Stimulated activated naive CD8-positive, alpha-beta T cell treated with anti-CD3 and anti-CD28 coated beads, Interleukin-15, amount 100 ng/mL, for 72 hours (primary cell): ENCODE measurements at regions not wholly inside any gene's neighbourhood (a gene's known extent, or its start where the extent isn't known, plus 50 kb on each side); places are given as distances from the start of the nearest gene placed in this dataset.

Experiments used
- ATAC-seq: fragments of 150-1000 bp; cut with Tn5 transposase; 2 replicates; pipeline ENCODE4 v1.10.0; 2021; ENCODE audit warnings: mild to moderate bottlenecking, moderate library complexity
- DNase-seq, 2 donors: peaks; one replicate each; pipeline ENCODE4 v3.0.0; 2021 to 2022
- H3K27ac Mint-ChIP-seq, 2 donors: one replicate each; pipeline ENCODE4 v1.8.0; 2022; ENCODE audit warnings: mild to moderate bottlenecking in 2 of 2, mixed read lengths in 2 of 2, moderate library complexity in 2 of 2
- H3K27me3 Mint-ChIP-seq: one replicate; pipeline ENCODE4 v1.8.0; 2022; ENCODE audit warnings: mixed read lengths
- H3K4me1 Mint-ChIP-seq: one replicate; pipeline ENCODE4 v1.8.0; 2022; ENCODE audit warnings: mild to moderate bottlenecking, mixed read lengths
- H3K4me3 Mint-ChIP-seq, 2 donors: one replicate each; pipeline ENCODE4 v1.8.0; 2022; ENCODE audit warnings: mild to moderate bottlenecking in 2 of 2, mixed read lengths in 2 of 2, moderate library complexity in 1 of 2
- H3K9me3 Mint-ChIP-seq, 2 donors: one replicate each; pipeline ENCODE4 v1.8.0; 2022; ENCODE audit warnings: mixed read lengths in 2 of 2

GRCh38 chr7:108824840-108825580 is 255.3 kb downstream of the DNAJB9 start:
- Mint-ChIP-seq H3K4me1 (no peaks in the 10 kb centered on the region), H3K4me3 (no peak overlapping the region), H3K27me3 (no peaks in the 10 kb centered on the region), H3K9me3 (peaks cover 0 to 5% of the 10 kb centered on the region in 2 donors), H3K27ac (no peak overlapping the region)
- no peak for ATAC-seq
- DNase-seq, result no peak

DNA sequence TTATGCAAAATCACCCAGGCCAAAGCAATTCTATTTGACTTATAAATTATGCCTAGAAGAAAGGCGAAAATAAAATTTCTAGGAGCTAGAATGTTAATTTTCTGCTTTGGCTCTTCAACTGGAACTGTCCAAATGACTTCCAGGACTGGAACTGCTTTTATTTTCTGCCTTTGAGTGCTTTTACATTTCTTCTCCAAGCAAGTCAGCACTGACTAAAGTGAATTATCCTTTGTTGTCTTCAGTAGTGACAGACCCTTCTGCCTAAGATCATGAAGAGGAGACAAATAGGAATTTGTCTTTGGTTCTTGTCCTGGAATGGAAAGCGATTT is 255.9 kb downstream of the DNAJB9 start:
- Mint-ChIP-seq H3K27ac (no peak overlapping the region), H3K27me3 (no peaks in the 10 kb centered on the region), H3K4me3 (no peak overlapping the region), H3K4me1 (no peaks in the 10 kb centered on the region), H3K9me3 (peaks cover 0 to 5% of the 10 kb centered on the region in 2 donors)
- ATAC-seq (no peak), DNase-seq (no peak)

- Mint-ChIP-seq H3K27ac (no peak overlapping the region), H3K4me3 (no peak overlapping the region), H3K4me1 (no peaks in the 10 kb centered on the region), H3K9me3 (peaks cover 5 to 18% of the 10 kb centered on the region in 2 donors), H3K27me3 (no peaks in the 10 kb centered on the region)
- DNase-seq, result no peak
- ATAC-seq, result no peak
Observed at GRCh38 chr7:108836256-108836655, 266.6 kb downstream of the DNAJB9 start.

GRCh38 chr7:108838198-108838597 is 268.5 kb downstream of the DNAJB9 start:
- ATAC-seq (no peak), DNase-seq (no peak)
- no peak overlapping the region for H3K27ac Mint-ChIP-seq
- no peaks in the 10 kb centered on the region for H3K27me3 Mint-ChIP-seq
- no peaks in the 10 kb centered on the region for H3K4me1 Mint-ChIP-seq
- H3K9me3 Mint-ChIP-seq, result peaks cover under 1 to 18% of the 10 kb centered on the region in 2 donors
- H3K4me3 Mint-ChIP-seq, result no peak overlapping the region

DNA sequence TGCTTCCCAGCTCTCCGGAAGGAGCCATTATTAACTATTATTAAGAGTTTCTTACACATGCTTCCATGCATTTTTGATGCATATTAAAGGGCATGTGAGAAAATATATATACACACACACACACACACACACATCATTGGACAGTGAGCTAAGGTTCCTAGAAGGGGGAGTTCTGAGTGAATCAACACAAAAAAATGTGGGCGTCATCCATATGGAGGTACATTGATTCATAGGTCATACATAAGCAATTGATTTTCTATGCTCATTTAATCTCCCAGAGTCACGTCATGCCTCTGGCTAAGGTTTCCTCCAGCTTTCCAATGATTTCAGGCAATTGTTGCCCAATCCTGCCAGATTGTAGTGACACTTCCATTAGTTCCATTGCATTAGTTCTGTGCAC is 269.4 kb downstream of the DNAJB9 start:
- H3K9me3 Mint-ChIP-seq, result peaks cover 0 to 18% of the 10 kb centered on the region in 2 donors
- H3K4me3 Mint-ChIP-seq, result no peak overlapping the region

DNA sequence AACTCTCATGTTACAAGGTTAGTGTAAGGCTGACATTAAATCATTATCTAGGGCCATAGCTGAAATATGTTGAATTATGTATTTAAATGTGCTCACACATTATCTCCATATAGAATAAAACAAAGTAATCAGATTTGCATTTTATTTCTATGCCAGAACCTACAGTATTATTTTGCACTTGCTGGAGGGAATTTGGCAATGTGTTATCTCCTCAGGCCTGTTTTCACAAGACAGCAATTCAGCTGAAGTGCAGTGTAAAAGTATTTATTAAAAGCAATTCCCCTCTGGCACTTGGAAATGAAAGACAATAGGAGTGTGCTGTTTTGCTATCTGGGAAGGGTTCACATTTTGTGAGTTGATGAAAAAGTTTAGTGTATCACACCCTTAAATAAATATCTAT is 276.3 kb downstream of the DNAJB9 start:
- DNase-seq (no peak), ATAC-seq (no peak)
- no peaks in the 10 kb centered on the region for H3K27me3 Mint-ChIP-seq
- no peak overlapping the region for H3K27ac Mint-ChIP-seq
- H3K4me1 Mint-ChIP-seq, result no peaks in the 10 kb centered on the region
- H3K4me3 Mint-ChIP-seq, result no peak overlapping the region
- H3K9me3 Mint-ChIP-seq, result no peaks in the 10 kb centered on the region

More for the DNA sequence above, 269.4 kb downstream of the DNAJB9 start:
- H3K27ac Mint-ChIP-seq, result no peak overlapping the region
- H3K4me1 Mint-ChIP-seq, result no peaks in the 10 kb centered on the region
- no peaks in the 10 kb centered on the region for H3K27me3 Mint-ChIP-seq
- no peak for DNase-seq
- no peak for ATAC-seq

DNA sequence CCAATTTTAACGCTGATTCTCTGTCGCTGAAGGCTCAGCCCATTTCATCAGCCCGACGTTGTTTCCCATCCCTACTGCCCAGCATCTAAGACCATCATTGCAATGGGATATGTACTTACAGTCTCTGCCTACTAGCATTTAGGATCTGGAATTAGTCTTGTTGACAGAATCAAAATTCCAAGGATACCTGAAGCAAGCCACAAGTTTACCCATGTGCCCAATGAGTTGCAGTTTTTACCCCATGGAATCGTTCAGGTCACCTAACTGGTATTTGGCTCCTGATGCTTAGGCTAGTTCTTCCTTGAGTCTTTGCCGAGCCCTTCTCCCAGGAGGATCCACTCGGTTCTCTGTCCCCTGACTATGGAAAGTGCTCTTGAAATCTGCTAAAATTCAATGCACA is 276.8 kb downstream of the DNAJB9 start:
- DNase-seq (no peak), ATAC-seq (no peak)
- Mint-ChIP-seq H3K27ac (no peak overlapping the region), H3K9me3 (no peaks in the 10 kb centered on the region), H3K27me3 (no peaks in the 10 kb centered on the region), H3K4me1 (no peaks in the 10 kb centered on the region), H3K4me3 (no peak overlapping the region)

DNA sequence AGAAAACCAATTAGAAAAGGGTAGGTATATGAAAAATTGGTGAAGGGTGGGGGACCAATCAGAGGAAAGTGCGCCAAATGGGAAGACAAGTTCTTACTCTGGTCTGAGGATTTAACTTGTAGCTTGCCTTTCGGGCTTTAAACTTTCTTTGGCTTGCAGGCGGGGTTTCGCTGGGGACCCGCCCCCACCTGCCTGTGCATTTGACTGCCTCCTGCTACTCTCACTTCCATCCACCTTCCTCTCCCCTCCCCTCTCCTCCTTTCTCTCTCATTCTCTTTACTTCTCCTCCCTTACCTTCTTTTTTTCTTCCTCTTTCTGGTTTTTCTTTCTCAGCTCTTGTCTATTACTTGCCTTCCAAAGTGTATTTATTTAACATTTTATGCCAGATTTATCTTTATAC is 278.8 kb downstream of the DNAJB9 start:
- Mint-ChIP-seq H3K27me3 (no peaks in the 10 kb centered on the region), H3K4me3 (no peak overlapping the region), H3K4me1 (no peaks in the 10 kb centered on the region), H3K27ac (no peak overlapping the region), H3K9me3 (no peaks in the 10 kb centered on the region)
- ATAC-seq (no peak), DNase-seq (no peak)

- no peak for ATAC-seq
- H3K27me3 Mint-ChIP-seq, result no peaks in the 10 kb centered on the region
- no peak for DNase-seq
- no peaks in the 10 kb centered on the region for H3K4me1 Mint-ChIP-seq
- no peak overlapping the region for H3K27ac Mint-ChIP-seq
- peaks cover 0 to 4% of the 10 kb centered on the region in 2 donors for H3K9me3 Mint-ChIP-seq
- H3K4me3 Mint-ChIP-seq, result no peak overlapping the region
Observed at GRCh38 chr7:108860615-108861014, 290.9 kb downstream of the DNAJB9 start.

DNA sequence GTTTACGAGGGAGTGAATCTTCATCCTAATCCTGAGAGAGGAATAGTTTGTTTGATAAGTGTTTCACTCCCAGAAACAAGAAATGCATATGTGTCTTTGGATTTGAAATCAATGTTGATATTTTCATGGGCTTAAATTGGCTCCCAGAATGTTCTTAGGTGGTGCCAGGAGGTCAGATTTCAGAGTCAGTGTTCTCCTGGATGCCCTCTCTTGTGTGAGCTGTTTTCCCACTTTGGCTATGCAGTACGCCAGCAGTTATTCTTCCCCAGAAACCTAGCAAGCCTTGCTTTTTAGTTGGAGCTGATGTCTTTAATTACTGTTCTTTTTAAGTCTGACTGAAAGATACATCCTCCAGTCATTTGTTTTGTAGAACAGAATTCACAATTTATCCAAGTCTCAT is 291.4 kb downstream of the DNAJB9 start:
- H3K9me3 Mint-ChIP-seq, result peaks cover 0 to 4% of the 10 kb centered on the region in 2 donors
- DNase-seq (no peak), ATAC-seq (no peak)
- H3K27ac Mint-ChIP-seq, result no peak overlapping the region
- H3K4me1 Mint-ChIP-seq, result no peaks in the 10 kb centered on the region
- no peaks in the 10 kb centered on the region for H3K27me3 Mint-ChIP-seq
- no peak overlapping the region for H3K4me3 Mint-ChIP-seq

DNA sequence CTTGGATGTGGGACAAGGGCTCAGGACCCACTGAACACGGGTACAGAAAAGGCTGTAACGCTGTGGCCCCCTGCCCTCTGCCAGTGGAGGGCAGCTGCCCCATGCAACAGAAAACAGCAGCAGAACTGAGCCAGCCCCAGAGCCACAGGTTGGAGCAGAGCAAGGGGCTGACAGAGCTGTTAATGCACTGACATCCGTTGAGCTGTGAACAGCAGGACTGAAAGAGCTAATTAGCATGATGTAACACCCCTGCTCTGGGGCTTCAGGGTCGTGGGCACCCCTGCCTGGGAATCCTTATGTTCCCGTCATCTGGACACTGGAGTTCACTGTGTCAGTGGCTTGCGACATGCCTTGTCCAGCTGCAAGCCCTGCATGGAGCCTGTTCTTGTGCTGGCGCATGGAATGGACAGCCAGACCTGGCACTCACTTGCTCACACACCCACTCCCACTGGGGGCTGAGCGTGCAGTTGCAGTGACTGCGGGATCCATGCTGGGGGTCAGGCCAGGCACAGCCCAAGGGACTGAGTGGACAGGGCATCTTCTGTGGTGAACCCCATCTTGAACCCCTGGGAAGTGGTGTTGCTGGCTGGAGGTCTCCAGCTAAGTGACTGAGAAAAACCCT is 293.7 kb downstream of the DNAJB9 start:
- Mint-ChIP-seq H3K4me1 (no peaks in the 10 kb centered on the region), H3K4me3 (no peak overlapping the region), H3K27me3 (no peaks in the 10 kb centered on the region), H3K9me3 (peaks cover 0 to 4% of the 10 kb centered on the region in 2 donors), H3K27ac (no peak overlapping the region)
- ATAC-seq (no peak), DNase-seq (no peak)

GRCh38 chr7:108869070-108869469 is 299.4 kb downstream of the DNAJB9 start:
- Mint-ChIP-seq H3K27me3 (no peaks in the 10 kb centered on the region), H3K27ac (no peak overlapping the region), H3K9me3 (no peaks in the 10 kb centered on the region), H3K4me1 (no peaks in the 10 kb centered on the region), H3K4me3 (no peak overlapping the region)
- DNase-seq (no peak), ATAC-seq (no peak)

DNA sequence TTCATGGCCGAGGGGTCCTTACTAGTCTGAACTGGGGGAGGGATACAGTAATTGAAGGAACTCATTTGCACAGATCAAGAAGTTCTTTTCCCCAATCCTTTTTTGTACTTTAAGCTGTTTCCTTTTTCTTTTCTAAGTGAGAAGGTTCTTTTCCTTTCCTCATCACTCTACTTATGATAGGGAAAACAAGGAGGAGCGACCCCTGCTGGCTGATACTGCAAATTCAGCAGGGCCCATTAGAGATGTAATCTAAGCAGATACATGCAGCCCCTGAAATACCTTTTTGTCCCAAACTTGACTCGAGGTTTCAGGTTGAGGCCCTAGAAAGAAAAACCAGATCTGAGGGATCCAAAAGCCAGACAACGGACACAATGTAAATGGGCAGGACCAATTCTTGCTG is 305.5 kb downstream of the DNAJB9 start:
- H3K4me3 Mint-ChIP-seq, result no peak overlapping the region
- no peak overlapping the region for H3K27ac Mint-ChIP-seq
- no peaks in the 10 kb centered on the region for H3K27me3 Mint-ChIP-seq
- peaks cover 0 to 9% of the 10 kb centered on the region in 2 donors for H3K9me3 Mint-ChIP-seq
- ATAC-seq (no peak), DNase-seq (no peak)
- no peaks in the 10 kb centered on the region for H3K4me1 Mint-ChIP-seq

GRCh38 chr7:108890862-108891261 is 321.2 kb downstream of the DNAJB9 start:
- no peaks in the 10 kb centered on the region for H3K27me3 Mint-ChIP-seq
- no peak overlapping the region for H3K4me3 Mint-ChIP-seq
- no peak for DNase-seq
- ATAC-seq, result no peak
- H3K9me3 Mint-ChIP-seq, result peaks cover 8 to 9% of the 10 kb centered on the region in 2 donors
- H3K27ac Mint-ChIP-seq, result no peak overlapping the region
- no peaks in the 10 kb centered on the region for H3K4me1 Mint-ChIP-seq

DNA sequence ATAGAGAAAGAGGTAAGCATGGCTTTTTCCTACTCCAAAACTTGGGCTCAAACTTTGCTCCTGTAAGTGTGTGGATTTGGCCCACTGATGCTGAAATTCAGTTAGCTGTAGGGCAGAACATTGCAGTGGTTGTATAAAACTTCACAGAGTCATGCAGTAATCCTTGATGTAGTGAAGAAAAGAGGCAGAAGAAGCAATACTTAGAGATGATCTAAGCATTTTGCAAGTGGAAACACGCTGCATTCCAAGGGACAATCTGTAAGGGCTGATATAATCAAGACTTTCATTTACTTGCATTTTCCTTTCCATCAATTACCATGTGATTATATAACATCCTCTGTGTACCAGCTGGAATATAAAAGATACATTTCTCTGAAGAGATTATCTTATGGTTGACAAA is 338.8 kb downstream of the DNAJB9 start:
- DNase-seq, result no peak
- Mint-ChIP-seq H3K9me3 (no peaks in the 10 kb centered on the region), H3K4me1 (no peaks in the 10 kb centered on the region), H3K27ac (no peak overlapping the region), H3K27me3 (no peaks in the 10 kb centered on the region), H3K4me3 (no peak overlapping the region)
- ATAC-seq, result no peak

DNA sequence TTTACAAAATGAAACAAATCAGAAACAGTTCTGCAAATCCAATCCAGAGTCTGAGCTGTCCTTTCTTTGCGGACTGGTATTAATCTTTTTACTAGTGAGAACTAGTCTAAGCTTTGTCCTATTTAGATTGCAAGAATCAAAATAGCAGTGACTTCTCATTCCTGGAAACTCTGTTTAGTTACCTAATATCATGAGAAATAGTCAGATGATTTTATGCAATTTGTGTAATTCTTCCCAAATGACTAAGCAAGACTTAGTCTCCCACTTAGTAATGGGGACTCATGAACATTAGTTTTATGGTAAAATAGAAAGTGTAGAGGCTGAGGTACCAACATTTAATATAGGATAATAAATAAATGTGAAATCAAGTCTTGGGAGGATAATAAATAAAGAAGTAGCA is 341.3 kb downstream of the DNAJB9 start:
- Mint-ChIP-seq H3K4me1 (no peaks in the 10 kb centered on the region), H3K9me3 (peaks cover 0 to 2% of the 10 kb centered on the region in 2 donors), H3K27ac (no peak overlapping the region), H3K27me3 (no peaks in the 10 kb centered on the region), H3K4me3 (no peak overlapping the region)
- no peak for DNase-seq
- no peak for ATAC-seq

DNA sequence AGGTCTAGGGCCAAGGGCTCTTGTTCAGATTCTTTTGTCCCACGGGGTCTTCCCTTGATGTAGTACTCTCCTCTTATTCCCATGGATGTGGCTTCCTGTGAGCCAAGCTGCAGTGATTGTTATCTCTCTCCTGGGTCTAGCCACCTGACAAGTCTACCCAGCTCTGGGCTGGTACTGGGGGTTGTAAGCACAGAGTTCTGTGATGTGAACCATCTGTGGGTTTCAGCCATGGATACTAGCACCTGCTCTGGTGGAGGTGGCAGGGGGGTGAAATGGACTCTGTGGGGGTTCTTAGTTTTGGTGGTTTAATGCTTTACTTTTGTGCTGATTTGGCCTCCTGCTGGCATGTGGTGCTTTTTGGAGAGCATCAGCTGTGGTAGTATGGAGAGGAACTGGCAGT is 350.8 kb downstream of the DNAJB9 start:
- ATAC-seq (no peak), DNase-seq (no peak)
- Mint-ChIP-seq H3K9me3 (peaks cover 29 to 31% of the 10 kb centered on the region in 2 donors), H3K27me3 (no peaks in the 10 kb centered on the region), H3K4me3 (no peak overlapping the region), H3K27ac (no peak overlapping the region), H3K4me1 (no peaks in the 10 kb centered on the region)
